Upper lobe of right lung (tissue), 1 donor: ENCODE measurements at regions not wholly inside any gene's neighbourhood (a gene's known extent, or its start where the extent isn't known, plus 50 kb on each side); places are given as distances from the start of the nearest gene placed in this dataset.

ENCODE experiments used
- ATAC-seq: fragments of 200-7000 bp; cut with Tn5 transposase; one replicate; pipeline ENCODE4 v1.9.1; 2020; ENCODE audit warnings: mild to moderate bottlenecking, moderate library complexity
- DNase-seq: peaks from one replicate; pipeline ENCODE4 v3.0.0-alpha.2; 2020
- H3K27ac ChIP-seq: fragments of 200-600 bp; one replicate; pipeline ENCODE4 v1.8.0; 2022
- H3K27me3 ChIP-seq: fragments of 200-600 bp; one replicate; pipeline ENCODE4 v1.8.0; 2022; ENCODE audit warnings: mild to moderate bottlenecking
- H3K36me3 ChIP-seq: fragments of 200-600 bp; one replicate; pipeline ENCODE4 v1.8.0; 2022
- H3K4me1 ChIP-seq: fragments of 200-600 bp; one replicate; pipeline ENCODE4 v1.8.0; 2022
- H3K4me3 ChIP-seq: fragments of 200-600 bp; one replicate; pipeline ENCODE4 v1.8.0; 2022; ENCODE audit warnings: mild to moderate bottlenecking
- H3K9me3 ChIP-seq: fragments of 200-600 bp; one replicate; pipeline ENCODE4 v1.8.0; 2022
- CTCF ChIP-seq: fragments of 200-600 bp; IDR thresholded peaks from one replicate; pipeline ENCODE4 v1.8.0; 2022; ENCODE audit warnings: antibody characterized with exemption
- intact Hi-C: fragments of 100-400 bp; cut with DNase I; formaldehyde crosslinking; loops from one replicate; pipeline ENCODE4 v1.11.0; 2022
- donor health status: DM: no; HTN: yes; CAD: no; lungs with severe emphysema.

GRCh38 chr2:78766459-78766858, 259.0 kb upstream of the REG3G start:
- H3K27ac ChIP-seq: no peak overlapping the region
- no peaks in the 10 kb centered on the region for H3K27me3 ChIP-seq
- no peak overlapping the region for H3K4me3 ChIP-seq
- DNase-seq (no peak), ATAC-seq (no peak)
- intact Hi-C loops: no loop called here
- H3K4me1 ChIP-seq: no peaks in the 10 kb centered on the region
- H3K9me3 ChIP-seq: no peaks in the 10 kb centered on the region
- no peak for TF ChIP-seq CTCF
- H3K36me3 ChIP-seq: no peaks in the 10 kb centered on the region

- no peak for TF ChIP-seq CTCF
Measured at GRCh38 chr2:78768016-78768415, 257.5 kb upstream of the REG3G start.

GRCh38 chr2:78775291-78775690, 250.2 kb upstream of the REG3G start:
- intact Hi-C loops: no loop called here
- DNase-seq (no peak), ATAC-seq (no peak)

More at GRCh38 chr2:78768016-78768415, 257.5 kb upstream of the REG3G start:
- no peaks in the 10 kb centered on the region for H3K36me3 ChIP-seq
- H3K9me3 ChIP-seq: no peaks in the 10 kb centered on the region
- ATAC-seq: no peak
- H3K27ac ChIP-seq: no peak overlapping the region
- no peak for DNase-seq
- no peak overlapping the region for H3K4me3 ChIP-seq
- no peaks in the 10 kb centered on the region for H3K27me3 ChIP-seq
- no peaks in the 10 kb centered on the region for H3K4me1 ChIP-seq
- intact Hi-C loops: no loop called here

GRCh38 chr2:78778756-78779510, 246.6 kb upstream of the REG3G start:
- intact Hi-C loops: no loop called here
- no peak overlapping the region for H3K4me3 ChIP-seq
- TF ChIP-seq CTCF: no peak
- H3K9me3 ChIP-seq: no peaks in the 10 kb centered on the region
- no peaks in the 10 kb centered on the region for H3K27me3 ChIP-seq
- H3K4me1 ChIP-seq: no peaks in the 10 kb centered on the region
- ATAC-seq (peak; percentile 34), DNase-seq (no peak)
- H3K36me3 ChIP-seq: no peaks in the 10 kb centered on the region
- H3K27ac ChIP-seq: no peak overlapping the region

More at GRCh38 chr2:78775291-78775690, 250.2 kb upstream of the REG3G start:
- Histone ChIP-seq H3K27ac (no peak overlapping the region), H3K27me3 (no peaks in the 10 kb centered on the region), H3K36me3 (no peaks in the 10 kb centered on the region), H3K9me3 (no peaks in the 10 kb centered on the region), H3K4me3 (no peak overlapping the region), H3K4me1 (no peaks in the 10 kb centered on the region)
- TF ChIP-seq CTCF: no peak

GRCh38 chr2:78779761-78780160, 245.7 kb upstream of the REG3G start:
- DNase-seq: no peak
- no peak for TF ChIP-seq CTCF

More at GRCh38 chr2:78779761-78780160, 245.7 kb upstream of the REG3G start:
- no peak overlapping the region for H3K4me3 ChIP-seq
- ATAC-seq: no peak
- H3K36me3 ChIP-seq: no peaks in the 10 kb centered on the region
- no peaks in the 10 kb centered on the region for H3K4me1 ChIP-seq
- intact Hi-C loops: no loop called here
- no peaks in the 10 kb centered on the region for H3K27me3 ChIP-seq
- no peak overlapping the region for H3K27ac ChIP-seq
- no peaks in the 10 kb centered on the region for H3K9me3 ChIP-seq
